SW480 (cell line): ENCODE measurements at regions not wholly inside any gene's neighbourhood (a gene's known extent, or its start where the extent isn't known, plus 50 kb on each side); places are given as distances from the start of the nearest gene placed in this dataset.
"Not testable (repeated sequence)": the region's sequence is repeated elsewhere in the genome, so short reads cannot be mapped to it uniquely, and the experiment has no call there.

Experiments
- DNase-seq: peaks from one replicate; pipeline ENCODE4 v3.0.0-alpha.2; 2016; ENCODE audit warnings: low spot score

DNA sequence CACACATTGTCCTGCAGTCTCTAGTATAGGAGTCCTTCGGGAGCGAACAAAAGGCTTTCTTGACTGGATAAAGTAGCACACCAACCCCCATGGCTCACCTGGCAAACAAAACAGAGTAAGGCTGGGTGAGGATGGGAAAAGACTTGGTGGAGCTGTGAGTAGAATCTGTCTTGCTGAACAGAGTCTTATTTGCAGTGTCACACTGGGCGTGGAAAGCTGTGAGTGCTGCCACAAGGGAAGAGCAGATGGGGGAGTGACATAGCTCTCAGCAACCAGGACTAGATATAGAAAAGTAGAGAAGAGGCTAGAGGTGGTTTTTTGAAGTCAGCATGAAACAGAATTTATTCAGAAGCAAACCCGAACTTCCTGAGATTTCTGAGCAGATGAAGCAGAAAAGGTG lies 137.2 kb upstream of the ESX1 start:
- DNase-seq, result no peak

DNA sequence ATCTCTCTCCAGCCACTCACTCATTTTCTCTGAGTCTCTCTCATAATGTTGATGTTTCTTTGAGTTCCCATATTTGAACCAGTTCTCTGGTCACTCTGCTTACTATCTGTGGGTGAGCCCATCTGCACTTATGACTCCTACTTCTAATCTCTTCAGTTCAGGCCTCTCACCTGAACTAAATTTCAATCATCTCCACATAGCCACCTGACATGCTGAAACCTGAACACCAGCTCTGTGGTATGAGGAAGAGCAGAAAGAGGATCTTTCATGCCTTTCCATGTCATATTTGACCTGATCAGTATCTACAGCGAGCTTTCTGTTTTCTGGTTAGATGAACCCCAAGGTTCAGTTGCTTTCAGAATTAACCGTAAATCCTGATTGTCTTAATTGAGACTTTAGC lies 122.2 kb upstream of the ESX1 start:
- no peak for DNase-seq

DNA sequence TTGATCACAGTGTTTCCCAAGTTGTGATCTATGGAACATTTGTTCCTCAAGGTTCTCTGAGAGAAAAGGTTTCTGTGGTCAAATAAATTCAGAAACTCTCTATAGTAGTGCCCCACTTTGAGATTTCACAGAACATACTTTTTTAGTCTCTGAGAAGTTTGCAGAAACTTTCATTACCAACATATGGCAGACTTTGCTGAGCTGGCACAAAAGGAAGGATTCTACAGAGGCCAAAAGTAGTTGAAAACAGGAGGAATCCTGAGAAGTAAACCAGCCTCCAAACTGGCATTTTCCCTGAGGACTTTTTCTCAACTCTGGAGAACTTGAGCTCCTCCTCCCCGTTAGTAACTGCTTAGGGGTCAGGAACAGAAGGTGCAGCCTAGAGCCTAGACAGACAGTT lies 117.8 kb upstream of the ESX1 start:
- DNase-seq, result no peak

DNA sequence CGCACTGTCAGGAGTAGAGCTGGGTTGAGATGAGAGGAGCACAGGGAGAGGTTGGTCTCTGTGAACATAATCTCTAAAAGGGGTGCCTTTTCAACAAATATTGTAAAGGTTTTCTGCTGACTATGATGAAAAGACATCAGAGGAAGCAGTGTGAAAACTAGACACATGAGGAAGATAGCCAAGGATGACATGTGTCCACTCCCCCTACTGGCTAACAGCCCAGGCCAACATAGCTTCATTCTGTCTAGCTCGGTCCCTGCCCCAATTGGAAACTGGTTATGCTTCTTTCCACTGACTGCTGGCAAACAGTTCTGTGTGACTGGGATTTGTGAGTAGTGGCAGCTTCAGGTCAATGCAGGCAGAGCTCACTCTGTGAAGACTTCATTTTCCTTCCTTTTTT lies 115.4 kb upstream of the ESX1 start:
- DNase-seq, result peak; percentile 21

DNA sequence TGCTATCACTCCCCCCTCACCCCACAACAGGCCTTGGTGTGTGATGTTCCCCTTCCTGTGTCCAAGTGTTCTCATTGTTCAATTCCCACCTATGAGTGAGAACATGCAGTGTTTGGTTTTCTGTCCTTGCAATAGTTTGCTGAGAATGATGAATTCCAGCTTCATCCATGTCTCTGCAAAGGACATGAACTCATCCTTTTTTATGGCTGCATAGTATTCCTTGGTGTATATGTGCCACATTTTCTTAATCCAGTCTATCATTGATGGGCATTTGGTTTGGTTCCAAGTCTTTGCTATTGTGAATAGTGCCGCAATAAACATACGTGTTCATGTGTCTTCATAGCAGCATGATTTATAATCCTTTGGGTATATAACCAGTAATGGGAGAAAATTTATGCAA lies 106.0 kb upstream of the ESX1 start:
- DNase-seq, result not testable (repeated sequence)

DNA sequence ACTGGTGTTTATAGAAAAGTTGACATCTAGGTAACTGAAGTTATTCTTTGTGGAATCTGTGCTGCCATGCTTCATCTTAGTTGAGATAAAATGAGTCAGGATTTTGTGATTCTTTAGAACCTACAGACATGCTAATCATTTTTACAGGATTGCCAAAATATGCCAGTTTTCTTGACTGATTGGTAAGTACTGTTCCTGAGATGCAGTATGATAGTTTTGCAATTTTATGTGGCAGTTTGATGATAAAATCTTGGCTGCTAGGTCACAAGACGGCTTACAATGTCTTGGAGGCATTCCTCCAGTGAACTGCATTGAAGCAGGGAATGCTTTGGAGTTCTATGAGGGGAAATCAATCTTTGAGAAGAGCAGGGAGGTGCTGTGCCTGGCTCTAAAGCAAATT lies 104.4 kb upstream of the ESX1 start:
- DNase-seq, result no peak

DNA sequence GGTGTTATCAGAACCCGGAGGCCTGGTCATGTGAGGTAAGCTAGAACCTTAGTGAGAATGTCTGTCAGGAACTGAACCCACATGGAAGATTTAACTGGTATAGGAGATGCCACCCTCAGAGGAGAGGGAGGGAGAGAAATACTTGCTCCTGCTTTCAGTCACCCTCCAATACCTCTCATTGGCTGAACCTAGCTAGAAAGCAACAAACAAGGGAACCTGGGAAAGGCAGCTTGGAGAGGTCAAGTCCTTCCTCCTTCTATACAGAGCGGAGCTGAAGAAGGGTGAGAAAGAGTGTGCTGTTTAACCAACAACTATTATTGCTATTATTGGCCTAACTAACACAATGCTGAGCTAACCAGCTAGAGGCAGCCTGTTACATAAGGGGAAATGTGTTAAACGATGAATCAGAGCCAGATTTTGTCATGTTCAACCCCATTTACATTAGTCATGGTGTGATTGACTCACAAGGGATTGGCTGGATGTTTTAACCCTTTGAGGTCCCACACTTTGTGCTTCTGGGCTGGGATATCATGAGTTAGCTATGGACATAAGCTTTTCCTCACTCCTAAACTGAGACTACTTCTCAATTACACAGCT lies 96.5 kb upstream of the ESX1 start:
- DNase-seq, result peak; percentile 40

DNA sequence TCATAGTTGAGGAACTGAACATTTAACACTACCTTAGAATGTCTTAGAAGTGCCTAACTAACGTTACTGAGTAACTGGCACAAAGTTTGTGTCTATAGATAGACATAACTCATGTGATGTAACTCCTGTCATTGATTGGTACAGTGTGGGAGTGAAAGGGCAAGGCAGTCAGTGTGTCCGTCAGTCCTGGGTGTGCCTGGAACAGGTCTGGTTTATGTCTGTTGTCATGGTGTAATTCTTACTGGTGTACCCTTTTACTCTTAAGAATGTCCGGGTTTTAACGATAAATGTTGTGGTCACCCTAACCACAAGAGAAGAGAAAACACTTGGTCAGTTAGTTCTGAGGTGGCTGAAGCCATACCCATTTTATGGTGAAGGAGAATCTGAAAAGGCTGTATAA lies 93.1 kb upstream of the ESX1 start:
- DNase-seq, result peak; percentile 16

DNA sequence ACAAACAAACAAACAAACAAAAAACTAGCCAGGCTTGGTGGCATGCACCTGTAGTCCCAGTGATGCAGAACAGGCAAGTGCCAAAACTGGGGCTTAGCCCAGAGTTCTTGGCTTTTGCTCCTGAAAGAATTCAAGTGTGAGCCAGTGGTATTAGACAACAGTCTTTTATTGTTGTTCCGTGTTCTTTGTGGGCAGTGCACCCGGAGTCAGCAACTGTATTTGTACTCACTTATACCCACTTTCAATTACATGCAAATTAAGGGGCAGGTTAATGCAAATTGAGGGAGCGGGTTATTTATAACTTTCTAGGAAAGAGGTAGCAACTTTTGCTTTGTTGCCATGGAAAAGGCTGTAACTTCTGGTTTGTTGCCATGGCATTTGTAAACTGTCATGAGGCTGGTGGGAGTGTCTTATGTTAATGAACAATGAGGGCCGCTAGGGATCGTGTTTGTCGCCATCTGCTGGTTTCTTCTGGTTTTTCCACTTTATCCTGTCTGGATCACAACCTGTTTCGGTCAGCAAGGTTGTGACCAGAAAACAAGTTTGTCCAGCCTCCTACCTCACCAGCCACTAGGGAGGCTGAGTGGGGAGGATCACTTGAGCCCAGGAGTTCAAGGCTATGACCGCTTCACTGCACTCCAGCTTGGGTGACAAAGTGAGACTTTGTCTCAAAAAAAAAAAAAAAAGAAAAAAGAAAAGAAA lies 88.8 kb upstream of the ESX1 start:
- DNase-seq, result peak; percentile 75

DNA sequence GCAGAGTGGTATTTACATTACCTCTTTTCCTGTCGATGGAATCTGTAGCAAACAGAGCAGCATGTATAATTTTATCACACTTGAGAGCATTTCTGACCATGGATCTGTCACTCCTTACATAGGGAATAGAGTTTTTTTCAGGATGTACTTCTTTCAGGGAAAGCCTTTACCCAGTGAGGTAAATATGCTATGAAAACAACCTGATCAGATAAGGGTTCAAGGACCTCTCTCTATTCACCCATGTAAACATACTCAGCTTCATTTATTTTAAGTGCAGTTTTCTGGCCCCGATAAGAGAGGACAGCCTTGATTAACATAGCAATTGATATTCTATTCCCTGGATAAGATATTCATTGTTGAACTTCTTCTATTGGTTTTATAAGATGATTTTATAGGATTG lies 87.3 kb upstream of the ESX1 start:
- no peak for DNase-seq

DNA sequence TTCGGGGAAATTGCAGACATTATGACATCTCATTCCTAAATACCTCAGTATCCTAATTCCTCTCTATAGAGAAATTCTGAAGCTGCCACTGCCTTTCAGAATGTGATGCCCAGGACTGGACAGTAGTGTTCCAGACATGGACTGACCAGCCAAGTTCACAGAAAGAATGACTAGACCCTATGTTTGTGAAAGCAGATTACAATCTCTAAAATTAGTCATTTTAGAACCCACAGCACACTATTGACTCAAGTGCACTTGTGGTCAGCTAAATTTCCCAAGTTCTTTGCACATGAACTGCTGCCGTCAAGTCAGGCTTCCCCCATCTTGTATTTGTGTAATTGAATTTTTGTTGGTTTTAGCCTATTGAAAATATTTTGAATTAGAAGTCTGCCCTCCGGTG lies 81.0 kb upstream of the ESX1 start:
- DNase-seq, result no peak

DNA sequence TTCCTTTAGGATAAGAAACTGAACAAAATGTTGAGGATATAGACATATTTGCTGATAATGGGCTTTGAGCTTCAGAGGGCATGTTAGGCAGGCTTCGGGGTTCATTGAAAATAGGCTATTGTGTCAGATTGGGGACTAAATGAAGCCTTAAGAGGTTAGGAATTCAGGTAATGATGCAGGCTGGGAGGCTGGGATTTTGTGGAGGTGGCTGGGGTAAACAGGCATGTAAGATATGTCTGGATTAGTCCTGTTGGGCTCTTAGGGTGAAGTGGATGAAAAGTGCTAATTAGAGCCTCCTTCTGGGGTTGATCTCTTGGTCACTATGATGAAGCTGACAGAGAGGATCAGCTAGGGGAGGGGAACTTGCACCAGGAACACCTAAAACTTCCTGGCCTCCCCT lies 80.2 kb upstream of the ESX1 start:
- no peak for DNase-seq

DNA sequence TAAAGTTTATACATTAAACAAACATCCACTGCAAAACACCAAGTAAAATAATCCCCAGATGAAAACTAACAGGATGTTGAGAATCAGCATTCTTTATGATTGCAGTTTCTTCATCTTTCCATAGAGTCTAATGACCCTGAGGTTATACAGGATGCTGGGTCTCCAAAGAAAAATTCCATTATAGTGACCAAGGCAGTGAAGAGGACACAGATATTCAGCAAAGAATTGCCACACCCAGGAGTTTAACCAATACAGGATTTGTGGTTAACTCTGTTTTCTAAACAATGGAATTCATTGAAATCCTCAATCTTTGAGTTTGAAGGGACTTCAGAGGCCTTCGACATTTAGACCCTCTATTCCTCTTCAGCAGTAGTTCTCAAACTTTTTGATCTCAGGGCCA lies 76.2 kb upstream of the ESX1 start:
- DNase-seq, result peak; percentile 66

DNA sequence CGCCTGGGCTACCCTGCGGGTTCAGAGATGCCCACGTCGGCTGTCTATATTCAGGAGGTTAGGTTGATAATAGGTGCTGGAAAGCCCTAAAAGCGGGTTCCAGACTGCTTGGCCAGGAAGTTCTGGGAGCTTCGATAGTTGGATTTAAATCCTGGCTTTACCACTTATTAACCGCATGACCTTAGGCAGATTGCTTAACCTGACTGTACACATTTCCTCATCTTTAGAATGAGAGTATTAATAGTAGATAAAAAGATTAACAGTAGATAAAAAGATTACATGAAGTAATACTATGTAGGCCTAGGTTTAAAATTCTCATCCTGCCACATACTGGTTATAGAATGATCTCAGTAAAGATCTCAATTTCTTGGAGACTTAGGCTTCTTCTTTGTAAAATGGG lies 75.0 kb upstream of the ESX1 start:
- no peak for DNase-seq

DNA sequence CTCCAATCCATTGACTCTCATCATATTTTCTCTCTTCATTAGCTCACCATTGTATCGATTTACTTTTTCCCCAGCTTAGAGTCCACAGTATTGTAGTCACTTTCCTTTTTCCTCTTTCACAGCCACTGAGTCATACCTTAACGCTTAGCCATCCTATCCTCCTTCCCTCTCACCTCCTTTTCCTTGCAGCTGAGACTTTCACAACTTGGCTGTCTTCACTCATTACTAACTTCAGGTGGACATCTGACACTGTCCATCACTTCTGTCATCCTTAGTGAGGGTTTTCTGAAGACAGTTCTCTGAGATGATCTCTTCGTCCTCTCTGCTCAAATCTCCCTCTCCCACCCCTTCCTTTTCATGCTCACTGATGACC lies 70.5 kb upstream of the ESX1 start:
- no peak for DNase-seq

DNA sequence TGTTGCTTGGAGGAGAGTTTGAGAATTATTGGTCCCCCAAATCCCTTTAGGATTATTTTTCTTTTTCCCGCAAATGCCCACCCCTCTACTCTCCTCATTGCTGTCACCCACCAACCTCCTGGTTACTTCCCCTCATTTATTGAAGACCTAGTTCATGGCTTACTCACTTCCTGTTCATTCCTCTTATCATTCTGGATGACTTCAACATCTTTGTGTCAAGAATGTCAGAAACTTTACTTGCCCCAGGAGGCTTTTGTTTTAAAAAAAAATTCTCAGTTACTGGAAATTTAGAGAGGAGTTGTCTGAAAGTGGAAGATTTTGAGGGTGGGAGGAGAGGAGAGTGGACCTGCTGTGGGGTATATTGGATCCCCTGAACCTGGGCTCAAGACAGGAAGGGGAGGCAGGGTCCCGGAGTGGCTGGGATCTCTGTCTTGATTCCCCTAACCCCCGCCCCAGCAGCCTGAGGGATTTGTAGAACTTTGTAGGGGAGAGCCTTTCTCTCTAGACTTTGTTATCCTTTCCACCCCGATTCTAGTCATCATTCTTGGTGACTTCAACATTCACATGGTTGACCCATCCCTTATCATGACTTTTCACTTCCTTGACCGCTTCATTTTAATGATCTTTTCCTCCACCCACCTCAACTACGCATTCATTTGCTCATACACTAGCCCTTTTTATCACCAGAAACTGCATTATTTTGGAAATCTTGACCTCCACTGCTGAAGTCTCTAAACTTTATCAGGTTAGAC lies 69.9 kb upstream of the ESX1 start:
- DNase-seq, result no peak

DNA sequence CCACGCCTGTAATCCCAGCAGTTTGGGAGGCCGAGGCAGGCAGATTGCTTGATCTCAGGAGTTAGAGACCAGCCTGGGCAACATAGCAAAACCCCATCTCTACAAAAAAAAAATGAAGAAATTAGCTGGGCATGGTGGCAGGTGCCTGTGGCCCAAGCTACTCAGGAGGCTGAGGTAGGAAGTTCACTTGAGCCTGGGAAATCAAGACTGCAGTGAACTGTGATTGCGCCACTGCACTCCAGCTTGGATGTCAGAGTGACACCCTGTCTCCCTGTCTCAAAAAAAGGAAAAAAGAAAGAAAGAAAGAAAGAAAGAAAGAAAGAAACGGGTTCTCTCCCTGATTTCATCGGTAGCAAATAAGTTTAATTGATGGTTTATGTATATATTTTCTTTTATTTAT lies 64.6 kb upstream of the ESX1 start:
- no peak for DNase-seq

DNA sequence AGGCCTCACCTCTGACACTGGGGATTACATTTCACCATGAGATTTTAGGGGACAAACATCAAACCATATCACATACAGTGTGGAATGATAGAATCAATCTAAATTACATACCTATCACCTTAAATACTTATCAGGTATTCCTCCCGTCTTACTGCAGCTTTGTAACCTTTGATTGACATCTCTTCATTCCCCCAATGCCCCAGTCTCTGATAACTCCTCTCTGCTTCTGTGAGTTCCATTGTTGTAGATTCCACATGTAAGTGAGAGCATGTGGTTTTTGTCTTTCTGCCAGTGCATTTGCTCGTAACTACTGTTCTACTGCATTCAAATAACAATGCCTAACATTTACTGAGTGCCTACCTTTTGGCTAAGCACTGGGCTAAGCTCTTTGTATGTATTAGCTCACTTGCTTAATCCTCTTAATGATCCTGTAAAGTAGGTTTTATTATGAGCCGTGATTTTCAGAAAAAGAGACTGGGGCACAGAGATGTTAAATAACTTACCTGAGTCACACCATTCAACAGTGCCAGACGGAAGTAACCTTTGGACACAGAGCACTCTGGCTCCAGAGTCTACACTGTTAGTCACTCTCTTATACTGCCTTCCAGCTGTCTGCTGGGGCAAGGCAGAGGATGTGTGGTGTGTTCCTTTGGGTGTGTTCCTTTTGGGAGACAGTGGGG lies 63.7 kb upstream of the ESX1 start:
- peak; percentile 84 for DNase-seq

DNA sequence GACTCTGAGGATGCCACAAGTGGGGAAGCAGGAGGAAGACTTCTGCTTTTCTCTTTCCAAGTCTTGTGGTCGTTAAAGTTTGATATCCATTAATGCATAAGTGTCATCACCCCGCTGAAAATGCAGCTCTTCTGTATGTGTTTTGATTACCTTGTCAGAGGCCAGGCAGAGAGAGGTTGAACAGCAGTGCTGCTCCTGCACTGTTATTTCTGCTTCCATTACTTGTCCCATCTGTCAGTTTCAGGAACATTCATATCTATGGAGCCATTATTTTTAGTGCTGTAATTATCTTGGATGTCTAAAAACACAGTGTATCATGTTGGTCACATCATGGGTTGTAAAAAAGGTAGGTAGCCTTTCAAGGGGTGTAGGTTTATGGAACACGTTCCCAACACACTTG lies 62.0 kb upstream of the ESX1 start:
- DNase-seq, result no peak

DNA sequence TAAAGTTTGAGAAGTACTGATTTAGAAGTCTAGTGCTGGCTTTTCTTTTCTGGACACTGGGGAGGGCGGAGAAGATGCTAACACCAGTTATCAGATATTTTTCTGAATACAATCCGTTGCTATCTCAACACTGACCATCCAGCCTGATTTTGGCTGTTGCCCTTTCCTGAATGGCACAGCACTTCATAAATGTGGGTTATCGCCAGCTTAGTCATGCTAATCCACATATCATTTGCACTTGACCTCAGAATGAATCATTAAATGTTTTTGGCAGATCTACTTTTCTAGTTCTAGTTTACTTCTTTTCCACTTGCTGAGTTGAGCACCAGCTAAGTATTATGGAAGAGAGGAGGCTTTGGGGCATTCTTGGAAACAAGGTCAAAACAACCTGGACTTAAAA lies 60.8 kb upstream of the ESX1 start:
- peak; percentile 32 for DNase-seq

DNA sequence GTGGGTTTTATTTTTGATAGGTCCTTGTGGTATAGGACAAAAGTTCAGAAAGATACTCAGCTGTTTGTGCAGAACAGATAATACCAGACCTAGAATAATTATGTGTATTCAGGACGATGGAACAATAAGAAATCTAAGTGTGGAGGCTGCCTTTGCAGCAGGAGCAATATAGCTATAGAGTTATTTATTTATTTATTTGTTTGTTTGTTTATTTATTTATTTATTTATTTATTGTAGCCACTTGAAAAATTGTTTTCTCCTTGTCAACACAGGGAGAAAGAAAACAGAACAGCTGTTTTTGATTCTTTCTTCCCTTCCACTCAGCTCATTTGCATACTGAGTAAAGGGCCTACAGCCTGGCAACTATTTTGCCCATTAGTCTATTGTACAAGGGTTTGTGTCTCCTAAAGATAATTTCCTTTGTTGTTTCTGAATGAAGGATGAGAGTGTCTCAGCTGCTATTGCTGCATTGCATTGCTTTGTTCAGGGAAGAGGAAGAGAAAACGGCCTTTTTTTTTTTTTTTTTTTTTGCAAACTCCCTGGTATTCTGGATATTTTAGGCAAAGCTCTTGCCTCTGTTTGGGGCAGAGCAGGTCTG lies 56.0 kb upstream of the ESX1 start:
- DNase-seq, result no peak

DNA sequence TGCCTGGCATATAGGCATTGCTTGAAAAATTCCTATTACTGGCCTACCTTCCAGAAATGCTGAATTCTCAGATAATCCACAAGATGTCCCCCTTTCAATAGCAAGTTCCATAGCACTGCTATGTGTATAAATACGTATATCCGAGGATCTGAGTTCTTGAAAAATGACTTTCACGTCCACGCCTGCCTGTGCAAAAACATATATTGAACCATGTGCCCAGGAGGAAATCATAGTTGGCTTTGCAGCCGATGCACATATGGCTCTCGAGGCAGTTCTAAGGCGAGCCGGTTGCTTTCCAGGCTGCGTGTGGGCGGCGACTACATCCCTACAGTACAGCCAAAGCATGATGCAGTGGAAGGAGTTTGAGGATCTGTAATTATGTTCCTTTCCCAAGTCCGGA lies 55.4 kb upstream of the ESX1 start:
- DNase-seq, result peak; percentile 60

DNA sequence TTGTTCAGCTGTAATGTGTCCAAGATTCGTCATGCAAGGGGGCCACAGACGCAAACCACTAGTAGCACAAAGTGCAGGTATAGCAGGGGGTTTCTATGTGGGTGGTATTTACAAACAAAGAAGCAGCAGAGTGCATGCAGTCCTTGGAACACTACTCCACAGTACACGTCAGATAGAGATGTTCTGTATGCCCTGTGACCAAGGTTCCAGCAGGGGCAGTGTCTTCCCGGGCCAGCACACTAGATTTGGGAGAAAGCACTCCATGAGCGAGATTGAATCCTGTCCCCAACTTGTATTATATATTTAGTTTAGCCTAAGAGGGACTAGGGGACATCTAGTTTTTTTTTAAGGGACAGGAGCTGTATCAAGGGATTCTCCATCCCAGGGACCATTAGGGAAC lies 54.4 kb upstream of the ESX1 start:
- no peak for DNase-seq
